GM19351 (cell line): ENCODE measurements at regions not wholly inside any gene's neighbourhood (a gene's known extent, or its start where the extent isn't known, plus 50 kb on each side); places are given as distances from the start of the nearest gene placed in this dataset.
"Not testable (repeated sequence)": the region's sequence is repeated elsewhere in the genome, so short reads cannot be mapped to it uniquely, and the experiment has no call there.

ENCODE experiments used
- ATAC-seq: cut with Tn5 transposase; IDR thresholded peaks from one replicate; pipeline ENCODE4 v1.9.1; 2021; ENCODE audit warnings: mild to moderate bottlenecking, moderate library complexity; ENCODE audit not compliant: unreplicated experiment

DNA sequence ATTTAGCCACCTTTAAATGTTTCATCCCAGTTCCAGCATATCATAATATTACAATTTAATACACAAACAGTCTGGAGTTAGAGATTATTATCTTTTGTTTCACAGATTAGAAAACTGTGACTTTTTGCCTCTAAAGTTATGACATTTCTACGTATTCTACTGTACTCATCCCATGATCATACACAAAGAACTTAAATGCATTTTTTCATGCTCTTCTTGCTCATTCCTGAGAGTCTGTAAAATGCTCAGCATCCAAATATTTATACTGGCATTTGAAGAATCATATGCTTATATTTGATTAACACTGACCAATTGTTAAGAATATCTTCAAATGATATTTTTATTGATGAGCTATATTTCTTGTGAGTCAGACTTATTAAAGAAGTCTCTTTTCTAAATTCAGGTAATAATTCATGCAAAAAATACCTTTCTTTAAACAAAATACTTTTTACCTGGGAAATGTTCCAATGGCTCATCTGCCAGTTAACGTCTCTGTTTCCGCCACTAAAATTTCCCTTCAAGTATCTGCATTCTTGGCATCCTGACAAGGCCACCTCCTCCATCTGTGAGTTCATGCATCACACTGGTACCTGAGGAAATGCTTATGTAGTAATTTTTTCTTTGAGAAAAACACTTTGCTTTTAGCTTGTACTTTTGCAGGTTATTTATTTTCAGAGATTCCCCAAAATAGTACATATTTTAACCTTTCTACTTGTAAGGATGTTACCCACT is 139.6 kb upstream of the RASA1 start:
- no peak for ATAC-seq

DNA sequence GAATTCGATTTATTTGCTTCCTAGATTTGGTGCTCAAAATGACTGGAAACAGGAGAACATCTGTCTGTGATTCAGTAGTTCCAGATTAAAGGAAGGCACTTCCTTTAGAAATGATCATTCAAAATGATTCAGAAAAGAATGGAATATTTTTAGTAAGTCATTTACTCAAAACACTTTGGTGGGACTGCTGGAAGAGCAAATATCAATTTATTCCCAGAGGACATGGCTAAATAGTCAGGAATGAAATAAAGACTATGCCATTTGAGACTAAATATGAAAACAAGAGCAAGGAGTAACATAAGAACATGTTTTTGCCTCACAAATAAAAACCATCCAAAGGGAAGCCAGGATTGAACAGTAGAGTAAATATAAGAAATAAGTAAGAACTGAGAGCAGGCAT is 138.6 kb upstream of the RASA1 start:
- ATAC-seq: no peak

DNA sequence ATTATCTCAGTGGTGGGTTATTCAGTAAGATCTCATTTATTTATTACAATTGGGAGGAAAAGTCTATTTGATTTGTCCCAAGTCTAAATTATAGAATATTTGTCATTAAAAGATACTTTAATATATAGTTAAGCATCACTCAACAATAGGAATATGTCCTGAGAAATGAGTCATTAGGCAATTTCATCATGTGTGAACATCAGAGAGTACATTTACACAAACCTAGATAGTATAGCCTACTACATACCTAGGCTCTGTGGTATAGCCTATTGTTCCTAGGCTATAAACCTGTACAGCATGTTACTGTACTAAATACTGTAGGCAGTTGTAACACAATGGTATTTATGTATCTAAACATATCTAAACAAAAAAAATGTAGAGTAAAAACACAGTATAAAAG is 135.0 kb upstream of the RASA1 start:
- ATAC-seq: no peak

DNA sequence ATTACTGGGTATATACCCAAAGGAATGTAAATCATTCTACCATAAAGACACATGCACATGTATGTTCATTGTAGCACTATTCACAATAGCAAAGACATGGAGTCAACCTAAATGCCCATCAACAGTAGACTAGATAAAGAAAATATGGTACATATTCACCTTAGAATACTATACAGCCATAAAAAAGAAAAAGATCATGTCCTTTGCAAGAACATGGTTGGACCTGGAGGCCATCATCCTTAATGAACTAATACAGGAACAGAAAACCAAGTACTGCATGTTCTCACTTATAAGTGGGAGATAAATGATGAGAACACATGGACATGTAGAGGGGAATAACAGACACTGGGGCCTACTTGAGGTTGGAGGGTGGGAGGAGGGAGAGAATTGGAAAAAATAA is 133.2 kb upstream of the RASA1 start:
- not testable (repeated sequence) for ATAC-seq

DNA sequence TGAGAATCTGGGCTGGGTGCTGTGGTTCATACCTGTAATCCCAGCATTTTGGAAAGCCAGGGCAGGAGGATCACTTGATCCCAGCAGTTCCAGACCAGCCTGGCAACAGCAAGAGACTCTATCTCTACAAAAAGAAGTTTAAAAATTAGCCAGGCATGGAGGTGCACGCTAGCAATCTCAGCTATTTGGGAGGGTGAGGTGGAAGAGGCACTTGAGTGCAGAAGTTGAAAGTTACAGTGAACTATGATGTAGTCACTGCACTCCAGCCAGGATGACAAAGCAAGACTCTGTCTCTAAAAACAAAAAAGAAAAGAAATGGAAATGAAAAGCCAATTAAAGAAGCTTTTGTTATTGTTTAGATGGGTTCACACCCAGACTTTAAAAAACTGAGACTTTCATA is 131.6 kb upstream of the RASA1 start:
- no peak for ATAC-seq

DNA sequence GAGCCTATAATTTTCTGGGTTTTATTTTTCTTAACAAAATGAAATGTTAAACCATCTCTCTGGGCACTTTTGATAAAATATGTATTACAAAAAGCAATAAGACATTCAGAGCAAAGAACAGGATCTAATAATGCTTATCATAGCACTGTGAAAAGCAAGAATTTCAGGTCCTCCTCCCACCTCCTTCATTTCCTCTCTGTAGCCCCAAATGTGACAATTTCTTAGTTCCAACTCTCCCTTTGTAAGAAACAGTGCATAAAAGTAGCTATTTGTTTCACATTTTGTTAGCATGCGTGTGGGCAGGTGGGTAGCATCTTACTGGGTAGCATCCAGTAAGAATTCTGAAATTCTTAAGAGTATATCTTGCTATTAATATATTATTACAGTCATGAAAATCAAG is 130.9 kb upstream of the RASA1 start:
- ATAC-seq: no peak

DNA sequence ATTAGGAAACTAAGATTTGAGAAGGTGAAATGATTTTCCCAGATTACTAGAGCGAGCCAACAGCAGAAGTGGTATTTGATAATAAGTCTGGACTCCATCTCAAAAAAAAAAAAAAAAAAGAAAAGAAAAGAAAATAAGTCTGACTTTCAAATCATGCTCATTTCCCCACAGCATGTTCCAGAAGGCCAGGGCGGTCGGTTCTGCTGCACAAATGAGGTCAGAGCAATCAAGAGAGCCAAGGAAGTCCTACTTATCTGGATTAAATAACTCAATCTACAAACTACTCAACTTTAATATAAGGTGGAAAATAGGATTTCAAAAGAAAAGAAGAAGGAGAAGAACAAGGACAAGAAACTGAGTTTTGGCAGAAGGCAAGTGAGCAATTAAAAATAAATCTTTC is 130.4 kb upstream of the RASA1 start:
- ATAC-seq: no peak

DNA sequence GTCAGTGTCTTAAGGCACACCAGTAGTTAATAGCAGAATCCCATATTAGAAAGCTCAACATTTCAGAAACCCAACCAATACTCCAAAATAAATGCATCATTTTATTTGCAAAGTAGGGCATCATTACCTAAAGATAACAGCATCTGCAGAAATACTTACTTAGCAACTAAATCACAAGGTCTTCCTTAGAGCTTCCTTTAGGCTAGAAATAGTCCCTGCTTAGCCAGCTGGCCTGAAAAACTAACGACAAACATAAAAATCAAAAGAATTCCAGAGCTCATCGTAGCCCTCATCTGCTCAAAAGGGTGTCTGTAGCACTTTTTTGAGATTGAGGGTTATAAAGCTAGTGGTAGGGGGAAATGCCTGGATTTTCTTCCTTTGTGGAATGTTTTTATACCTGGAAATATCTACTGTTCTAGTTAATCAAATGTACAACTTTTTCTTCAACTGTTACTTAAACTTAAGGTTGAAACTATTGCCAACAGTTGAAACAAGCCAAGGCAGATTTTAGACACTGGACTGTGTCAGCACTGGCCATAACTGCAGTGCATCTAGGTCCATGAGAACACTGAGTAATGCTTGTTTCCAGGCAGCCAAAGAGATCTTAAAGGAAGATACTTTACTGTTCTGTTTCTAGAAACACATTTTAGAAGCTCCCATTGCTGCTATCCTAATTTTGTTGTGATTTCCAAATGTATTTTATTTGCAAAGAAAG is 129.4 kb upstream of the RASA1 start:
- ATAC-seq: no peak

DNA sequence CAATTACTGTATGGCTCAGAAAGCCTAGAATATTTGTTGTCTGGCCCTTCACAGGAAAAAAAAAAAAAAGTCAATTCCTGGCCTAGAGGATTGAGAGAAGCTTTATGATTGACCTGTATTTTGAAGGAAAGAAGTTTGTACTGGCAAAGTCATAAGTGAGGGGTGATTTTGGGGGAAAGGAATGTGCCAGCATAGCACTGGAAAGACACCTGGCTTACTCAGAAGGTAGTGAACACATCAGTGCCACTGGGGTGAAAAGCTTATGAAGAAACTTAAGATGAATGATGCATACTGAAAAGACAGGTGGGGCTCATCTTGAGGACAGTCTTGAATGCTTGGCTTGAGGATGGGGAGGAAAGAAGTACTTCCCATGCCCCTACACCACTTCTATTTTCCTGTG is 127.9 kb upstream of the RASA1 start:
- no peak for ATAC-seq

DNA sequence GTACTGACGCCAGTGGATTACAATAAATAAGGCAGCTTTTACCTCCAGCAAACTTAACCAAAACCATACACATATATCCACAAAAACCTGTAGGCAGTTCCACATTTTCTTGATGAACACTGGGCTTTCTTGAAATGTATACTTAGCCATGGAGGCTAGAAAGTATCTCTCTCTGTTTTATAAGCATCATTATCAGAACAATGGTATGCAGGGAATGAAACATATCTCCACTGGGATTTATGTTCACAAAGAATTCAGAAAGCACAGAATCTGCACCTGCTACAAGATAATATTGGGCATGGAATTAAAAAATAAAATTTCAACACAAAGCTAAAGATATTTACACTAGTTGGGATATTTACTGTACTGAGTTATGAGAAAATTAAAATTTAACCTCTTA is 126.1 kb upstream of the RASA1 start:
- no peak for ATAC-seq

DNA sequence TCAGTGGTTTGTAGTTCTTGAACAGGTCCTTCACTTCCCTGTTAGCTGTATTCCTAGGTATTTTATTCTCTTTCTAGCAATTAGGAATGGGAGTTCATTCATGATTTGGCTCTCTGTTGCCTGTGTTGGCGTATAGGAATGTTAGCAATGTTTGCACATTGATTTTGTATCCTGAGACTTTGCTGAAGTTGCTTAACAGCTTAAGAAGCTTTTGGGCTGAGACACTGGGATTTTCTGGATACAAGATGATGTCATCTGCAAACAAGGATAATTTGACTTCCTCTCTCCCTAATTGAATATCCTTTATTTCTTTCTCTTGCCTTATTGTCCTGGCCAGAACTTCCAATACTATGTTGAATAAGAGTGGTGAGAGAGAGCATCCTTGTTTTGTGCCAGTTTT is 121.8 kb upstream of the RASA1 start:
- not testable (repeated sequence) for ATAC-seq

DNA sequence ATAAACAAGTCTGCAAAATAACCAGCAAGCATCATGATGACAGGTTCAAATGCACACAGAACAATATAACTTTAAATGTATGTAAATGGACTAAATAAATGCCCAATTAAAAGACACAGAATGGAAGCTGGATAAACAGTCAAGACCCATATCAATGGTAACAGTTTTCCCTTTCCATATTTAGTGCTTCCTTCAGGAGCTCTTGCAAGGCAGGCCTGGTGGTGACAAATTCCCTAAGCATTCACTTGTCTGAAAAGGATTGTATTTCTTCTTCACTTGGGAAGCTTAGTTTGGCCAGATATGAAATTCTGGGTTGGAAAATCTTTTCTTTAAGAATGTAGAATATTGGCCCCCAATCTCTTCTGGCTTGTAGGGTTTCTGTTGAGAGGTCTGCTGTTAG is 120.2 kb upstream of the RASA1 start:
- no peak for ATAC-seq

DNA sequence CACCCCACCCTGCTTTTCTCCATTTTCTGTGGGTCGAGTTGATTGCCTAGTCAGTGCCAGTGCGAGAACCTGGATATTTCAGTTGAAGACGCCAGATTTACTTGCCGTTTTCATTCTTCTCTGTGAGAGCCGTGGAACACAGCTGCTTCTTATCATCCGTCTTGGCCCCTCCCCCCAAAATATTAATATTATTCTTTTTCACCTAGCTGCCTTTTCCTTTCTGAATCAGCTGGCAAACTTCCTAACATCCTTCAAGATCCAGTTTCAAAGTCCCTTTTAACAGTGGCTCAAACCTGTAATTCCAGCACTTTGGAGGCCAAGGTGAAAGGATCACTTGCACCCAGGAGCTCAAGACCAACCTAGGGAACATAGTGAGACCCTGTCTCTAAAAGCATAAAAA is 117.1 kb upstream of the RASA1 start:
- no peak for ATAC-seq

DNA sequence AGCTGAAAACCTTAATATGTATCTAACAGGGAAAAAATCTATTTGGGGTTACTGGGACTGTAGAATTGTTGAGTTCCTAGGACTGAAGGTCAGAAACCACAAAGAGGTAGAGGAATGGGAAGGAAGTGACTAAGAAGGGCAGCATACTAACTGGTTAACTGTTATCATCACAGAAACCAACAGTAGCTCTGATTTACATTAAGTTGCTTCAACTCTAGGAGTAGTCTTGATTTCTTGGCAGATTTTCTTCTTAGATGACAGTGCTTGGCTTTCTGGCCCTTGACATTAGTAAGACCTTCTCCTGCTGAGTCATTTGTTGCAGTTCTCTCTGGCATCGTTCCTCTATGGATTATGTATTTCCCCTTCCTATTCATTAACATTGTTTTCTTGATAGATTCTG is 116.1 kb upstream of the RASA1 start:
- peak; percentile 57 for ATAC-seq

DNA sequence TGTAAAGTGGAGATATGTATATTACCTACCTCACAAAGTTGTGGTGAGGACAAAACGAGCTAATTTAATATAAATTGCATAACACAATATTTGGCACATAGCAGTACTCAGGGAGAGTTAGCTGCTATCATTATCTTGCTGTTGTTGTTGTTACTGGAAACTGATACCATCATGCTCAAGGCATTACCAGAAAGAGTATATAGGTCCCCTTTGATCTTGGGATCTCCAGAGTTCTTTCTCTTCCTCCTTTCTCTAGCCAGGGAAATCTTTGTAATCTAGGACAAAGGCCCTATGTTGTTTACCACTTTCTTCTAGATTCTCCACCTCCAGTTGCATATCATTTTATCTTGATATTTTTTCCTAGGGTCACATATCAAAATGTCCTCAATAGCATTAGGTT is 114.8 kb upstream of the RASA1 start:
- ATAC-seq: no peak

DNA sequence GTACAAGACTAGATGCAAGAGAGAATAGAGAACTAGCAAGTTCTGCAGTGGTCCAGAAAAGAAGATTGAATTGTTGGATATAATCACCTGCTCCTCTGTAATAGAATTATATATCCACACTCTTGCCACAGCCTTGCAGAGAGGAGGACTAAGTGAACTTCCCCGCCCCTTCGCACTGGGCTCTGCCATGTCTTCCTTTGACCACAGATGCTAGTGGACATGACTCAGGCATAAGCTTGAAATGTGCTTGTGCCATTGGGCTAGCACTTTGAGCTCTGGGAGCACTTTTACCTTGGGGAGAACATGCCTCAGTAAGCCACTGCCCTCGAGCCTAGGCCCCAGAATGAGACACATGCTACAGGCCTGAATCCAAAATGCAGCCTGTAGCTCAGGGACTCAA is 113.5 kb upstream of the RASA1 start:
- ATAC-seq: no peak

DNA sequence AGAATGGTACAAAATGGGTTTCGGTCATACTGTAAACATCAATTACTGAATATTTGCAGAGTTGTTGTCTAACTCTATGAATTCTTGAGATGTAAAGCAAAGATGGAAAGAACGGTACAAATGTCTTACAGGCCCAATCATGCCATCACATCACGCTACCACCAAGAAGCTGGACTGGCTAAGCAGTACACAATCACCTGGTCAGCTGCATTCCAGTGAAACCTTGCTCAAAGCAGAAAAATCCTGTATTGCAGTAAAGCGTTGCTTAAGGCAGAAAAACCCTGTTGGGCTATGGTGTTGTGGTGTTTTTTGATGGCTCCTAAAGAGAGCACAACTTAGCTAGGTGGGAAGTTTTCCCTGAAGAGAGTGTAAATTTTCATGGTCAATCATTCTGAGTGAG is 112.6 kb upstream of the RASA1 start:
- ATAC-seq: no peak

DNA sequence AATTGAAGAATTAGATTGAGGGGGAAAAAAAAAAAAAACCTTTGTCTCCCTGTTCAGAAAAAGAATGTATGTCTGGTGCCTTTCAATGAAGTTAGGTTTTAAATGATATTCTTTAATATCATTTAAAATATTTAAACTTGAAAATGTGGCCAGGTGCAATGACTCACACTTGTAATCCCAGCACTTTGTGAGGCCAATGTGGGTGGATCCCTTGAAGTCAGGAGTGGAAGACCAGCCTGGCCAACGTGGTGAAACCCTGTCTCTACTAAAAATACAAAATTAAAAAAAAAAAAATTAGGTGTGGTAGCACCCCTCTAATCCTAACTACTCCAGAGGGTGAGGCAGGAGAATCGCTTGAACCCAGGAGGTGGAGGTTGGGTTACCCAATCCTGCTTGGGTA is 111.1 kb upstream of the RASA1 start:
- ATAC-seq: no peak

DNA sequence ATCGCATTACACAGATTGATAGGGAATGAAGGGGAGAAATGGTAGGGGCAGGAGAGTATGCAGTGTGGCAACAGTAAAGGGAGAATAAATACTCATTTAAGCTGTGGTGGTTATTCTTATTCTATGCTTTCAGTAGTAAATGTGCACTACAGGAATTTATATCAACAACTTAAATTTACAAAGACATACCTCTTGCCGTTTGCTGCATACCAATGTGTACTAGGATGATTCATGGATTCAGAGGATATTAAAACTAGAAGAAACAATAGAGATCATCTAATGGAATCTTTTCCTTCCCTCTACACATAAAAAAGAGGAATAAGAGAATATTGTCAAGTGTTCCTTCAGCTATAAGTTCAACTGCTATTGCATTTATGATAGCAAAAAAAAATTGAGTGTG is 103.3 kb upstream of the RASA1 start:
- ATAC-seq: no peak

DNA sequence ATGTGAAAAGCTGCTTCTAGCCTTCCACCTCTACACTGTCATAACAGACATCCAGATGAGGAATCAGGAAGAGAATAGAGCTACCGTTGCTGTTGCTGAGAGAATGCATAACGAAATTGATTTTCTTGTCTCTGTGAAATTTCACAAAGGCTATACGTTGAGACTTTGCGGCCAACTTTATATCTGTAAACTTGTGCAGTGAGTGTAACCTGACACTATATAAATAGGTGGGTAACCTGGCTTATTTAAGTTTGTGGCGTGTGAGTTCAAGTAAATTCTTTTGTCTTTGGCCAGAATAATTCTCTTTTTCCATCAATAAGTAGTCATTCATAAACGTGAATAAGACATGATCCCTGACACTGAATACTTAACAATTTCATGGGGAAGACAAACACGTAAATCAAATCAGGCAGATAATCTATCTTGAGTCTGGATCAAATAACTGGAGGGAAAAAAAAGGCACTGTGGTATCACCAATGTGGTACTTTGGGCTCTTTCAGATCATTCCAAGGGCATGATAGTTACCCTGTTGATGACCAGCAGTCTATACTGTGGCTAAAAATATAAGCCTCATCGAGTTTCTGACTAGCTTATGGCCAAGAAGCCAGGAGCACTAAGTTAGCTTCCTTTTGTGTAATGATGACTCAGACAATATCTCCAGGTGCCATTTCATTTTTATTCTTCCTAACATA is 98.2 kb upstream of the RASA1 start:
- ATAC-seq: no peak

DNA sequence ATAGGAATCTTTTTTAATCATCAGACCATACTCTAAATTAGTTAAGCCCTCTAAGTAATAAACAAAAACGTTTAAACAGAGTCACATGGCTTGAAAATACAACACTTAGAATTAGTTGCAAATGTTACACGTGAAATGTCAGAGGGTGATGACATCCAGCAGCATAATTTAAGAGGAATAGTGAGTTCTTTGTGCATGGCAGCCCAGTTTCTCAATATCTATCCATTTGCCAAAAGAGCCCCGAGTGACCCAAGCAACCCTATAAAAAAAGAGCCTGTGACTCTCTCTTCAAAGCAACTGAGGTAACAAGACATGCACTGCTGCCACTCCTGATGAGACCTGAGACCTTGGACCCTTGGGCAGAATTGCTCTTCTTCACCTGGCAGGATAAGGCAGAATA is 96.9 kb upstream of the RASA1 start:
- no peak for ATAC-seq

DNA sequence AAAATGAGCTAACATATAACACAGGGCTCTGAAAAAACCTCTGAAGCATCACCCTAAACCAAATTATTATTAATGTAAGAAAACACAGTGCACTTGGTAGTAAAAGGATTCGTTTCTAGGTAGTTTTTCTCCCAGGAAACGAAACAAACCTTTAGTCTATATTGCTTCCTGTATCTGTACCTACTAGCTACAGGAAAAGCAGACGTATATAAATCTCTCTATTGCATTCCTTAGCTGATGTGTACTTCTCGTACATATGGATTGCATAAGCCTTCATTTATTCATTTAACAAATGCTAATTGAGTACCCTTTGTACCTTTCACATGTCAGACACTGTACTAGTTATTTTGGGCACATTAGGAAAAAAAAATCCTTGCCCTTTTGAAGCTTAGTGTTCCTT is 85.0 kb upstream of the RASA1 start:
- ATAC-seq: no peak
